Upper lobe of left lung (tissue), 4 donors: ENCODE measurements at regions not wholly inside any gene's neighbourhood (a gene's known extent, or its start where the extent isn't known, plus 50 kb on each side); places are given as distances from the start of the nearest gene placed in this dataset.

Experiments
- POLR2A ChIP-seq, 4 donors: fragments of 450-650 bp; IDR thresholded peaks; one replicate each; pipeline ENCODE4 v1.5.1; 2016 to 2017; ENCODE audit warnings: antibody characterized with exemption in 4 of 4, mild to moderate bottlenecking in 2 of 4
- POLR2AphosphoS5 ChIP-seq, 2 donors: sonication (generic); formaldehyde crosslinking; IDR thresholded peaks; one replicate each; pipeline ENCODE4 v1.5.1; 2017; ENCODE audit warnings: antibody characterized with exemption in 2 of 2
- TF ChIP-seq, protein P1 (sequence below), 6 experiments: fragments of 450-650 bp in 4 of 6; fragments of 200-600 bp in 2 of 6; sonication (generic) in 2 of 6; IDR thresholded peaks; one replicate each; pipeline ENCODE4 v1.5.1; 2016 to 2019; ENCODE audit warnings: antibody characterized with exemption in 6 of 6

DNA sequence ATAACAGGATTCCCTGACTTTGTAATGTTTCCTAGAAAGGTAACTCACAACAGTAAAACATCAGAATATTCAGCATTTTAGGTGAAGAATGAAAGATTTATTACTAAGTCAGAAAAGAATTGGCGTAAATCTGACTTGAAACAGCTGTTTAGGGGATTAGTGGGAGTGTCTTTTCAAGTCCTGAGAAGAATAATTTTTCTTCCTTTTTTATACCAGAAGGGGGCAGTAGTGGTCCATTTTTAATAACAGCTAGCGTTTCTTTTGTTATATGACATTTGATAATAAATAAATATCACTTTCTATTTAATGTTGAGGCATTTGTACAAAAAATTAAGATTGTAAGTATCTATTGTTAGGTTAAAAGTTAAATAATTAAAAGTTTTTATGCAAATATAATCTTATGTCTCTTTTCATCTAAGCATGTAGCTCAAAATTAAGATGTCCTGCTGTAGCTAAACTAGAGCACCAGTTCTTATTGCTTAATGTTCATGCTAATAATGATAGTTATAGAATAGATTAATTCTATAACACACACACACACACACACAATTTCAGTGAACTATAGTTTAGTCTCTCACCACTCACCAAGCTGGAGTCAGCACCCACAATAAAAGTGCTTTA, 258.7 kb upstream of the ARRDC3 start:
- TF ChIP-seq, protein P1, sequence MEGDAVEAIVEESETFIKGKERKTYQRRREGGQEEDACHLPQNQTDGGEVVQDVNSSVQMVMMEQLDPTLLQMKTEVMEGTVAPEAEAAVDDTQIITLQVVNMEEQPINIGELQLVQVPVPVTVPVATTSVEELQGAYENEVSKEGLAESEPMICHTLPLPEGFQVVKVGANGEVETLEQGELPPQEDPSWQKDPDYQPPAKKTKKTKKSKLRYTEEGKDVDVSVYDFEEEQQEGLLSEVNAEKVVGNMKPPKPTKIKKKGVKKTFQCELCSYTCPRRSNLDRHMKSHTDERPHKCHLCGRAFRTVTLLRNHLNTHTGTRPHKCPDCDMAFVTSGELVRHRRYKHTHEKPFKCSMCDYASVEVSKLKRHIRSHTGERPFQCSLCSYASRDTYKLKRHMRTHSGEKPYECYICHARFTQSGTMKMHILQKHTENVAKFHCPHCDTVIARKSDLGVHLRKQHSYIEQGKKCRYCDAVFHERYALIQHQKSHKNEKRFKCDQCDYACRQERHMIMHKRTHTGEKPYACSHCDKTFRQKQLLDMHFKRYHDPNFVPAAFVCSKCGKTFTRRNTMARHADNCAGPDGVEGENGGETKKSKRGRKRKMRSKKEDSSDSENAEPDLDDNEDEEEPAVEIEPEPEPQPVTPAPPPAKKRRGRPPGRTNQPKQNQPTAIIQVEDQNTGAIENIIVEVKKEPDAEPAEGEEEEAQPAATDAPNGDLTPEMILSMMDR (IDR thresholded peaks at IDR 0.05), result peak in 5 of 6 experiments; percentile 23 to 47 (median 42)
- TF ChIP-seq POLR2AphosphoS5 (IDR thresholded peaks at IDR 0.05), result no peak
- TF ChIP-seq POLR2A (IDR thresholded peaks at IDR 0.05), result no peak
